ENCODE measurements at regions not wholly inside any gene's neighbourhood (a gene's known extent, or its start where the extent isn't known, plus 50 kb on each side); places are given as distances from the start of the nearest gene placed in this dataset.

GRCh38 chr6:122339661-122340060 is 59.8 kb upstream of the HSF2 start:
- no peak for TF ChIP-seq POLR2A (IDR thresholded peaks at IDR 0.05)
- TF ChIP-seq CTCF (IDR thresholded peaks at IDR 0.05), result no peak
- no peak for TF ChIP-seq EP300 (IDR thresholded peaks at IDR 0.05)

All from tibial nerve (tissue), 4 donors.